ENCODE measurements at regions not wholly inside any gene's neighbourhood (a gene's known extent, or its start where the extent isn't known, plus 50 kb on each side); places are given as distances from the start of the nearest gene placed in this dataset.

DNA sequence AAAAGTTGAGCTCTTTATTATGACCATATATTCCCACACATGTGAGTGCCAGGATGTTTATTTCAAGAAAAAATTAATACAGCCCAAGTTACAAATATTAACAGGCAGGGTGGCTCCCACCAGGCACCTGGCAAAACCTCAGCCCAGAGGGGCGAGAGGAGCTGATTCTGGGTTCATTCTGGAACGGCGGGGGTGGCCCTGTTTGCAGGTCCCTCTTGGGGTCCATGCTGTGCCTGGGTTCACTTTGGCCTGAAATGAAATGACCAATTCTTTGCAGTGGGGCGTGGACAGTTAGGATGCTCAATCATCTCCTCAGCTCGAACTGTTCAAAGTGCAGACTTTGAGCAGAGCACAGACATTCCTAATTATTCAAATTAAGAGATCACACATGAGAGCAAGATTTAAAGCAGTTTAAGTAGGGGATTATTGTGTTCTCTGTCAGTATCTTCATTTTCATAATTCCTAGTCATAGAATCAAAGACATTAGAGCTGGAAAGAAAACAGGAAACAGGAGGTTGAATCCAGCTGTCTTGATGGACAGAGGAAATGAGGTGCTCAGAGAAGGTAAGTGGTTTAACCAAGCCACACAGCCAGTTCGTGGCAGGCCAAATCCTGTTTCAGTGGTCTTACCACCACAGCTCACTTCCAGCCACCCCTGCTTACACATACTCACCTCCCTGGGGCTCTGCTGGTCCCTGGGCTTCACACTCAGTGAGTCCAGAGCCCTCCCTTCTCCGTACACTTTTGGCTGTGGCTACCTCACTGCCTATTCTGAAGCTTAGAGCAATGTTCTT, 363.9 kb upstream of the TNRC6C start:
- Mint-ChIP-seq H3K36me3 (no peaks in the 10 kb centered on the region), H3K4me3 (no peak overlapping the region)

DNA sequence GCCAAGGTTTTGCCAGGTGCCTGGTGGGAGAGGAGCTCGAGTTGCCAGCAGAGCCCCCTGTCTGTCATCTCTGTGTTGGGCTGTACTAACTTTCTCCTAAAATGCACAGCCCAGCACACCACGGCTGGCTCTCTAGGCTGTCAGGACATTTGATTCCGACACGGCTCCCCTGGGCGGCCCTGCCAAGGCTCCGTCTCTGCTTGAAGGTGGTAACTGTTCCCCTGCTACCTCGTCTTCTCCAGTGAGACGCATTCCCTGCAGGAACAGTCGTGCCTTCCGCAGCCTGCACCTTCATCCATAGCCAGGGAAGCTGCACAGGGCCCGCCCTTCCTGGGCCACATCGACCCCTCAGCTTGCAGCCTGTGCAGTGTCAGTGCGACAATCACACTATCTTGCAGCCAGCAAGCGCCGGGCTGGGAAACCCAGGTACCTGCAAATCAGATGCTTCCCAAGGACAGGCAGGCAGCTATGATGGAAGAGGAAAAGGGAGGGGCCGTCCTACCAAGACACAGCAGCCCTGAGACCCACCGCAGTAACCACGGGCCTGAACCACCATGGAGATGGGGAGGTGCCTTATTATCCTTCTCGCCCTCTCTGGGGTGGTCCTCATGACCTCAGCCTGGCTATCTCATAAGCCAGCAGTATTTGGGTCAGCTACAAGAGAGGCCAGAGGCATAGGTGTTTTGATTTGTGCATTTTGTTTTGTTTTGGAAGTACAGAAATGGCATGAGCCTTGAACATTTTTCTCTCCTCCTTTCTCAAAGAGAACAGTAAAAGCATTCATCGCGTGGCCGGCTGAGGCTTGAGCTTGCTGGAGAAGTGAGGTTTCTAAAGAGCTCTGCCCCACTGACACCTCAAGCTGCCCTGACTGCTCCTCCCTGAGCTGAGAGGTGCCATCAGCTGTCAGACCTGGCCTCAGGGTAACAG, 361.7 kb upstream of the TNRC6C start:
- Mint-ChIP-seq H3K4me3 (no peak overlapping the region), H3K4me1 (0 out of 2 replicates have a peak, but pooled peaks cover 4% of the 10 kb centered on the region), H3K9me3 (no peaks in the 10 kb centered on the region), H3K27ac (no peak overlapping the region), H3K27me3 (ENCODE audit: low read depth) (no peaks in the 10 kb centered on the region), H3K36me3 (no peaks in the 10 kb centered on the region)
- CTCF ChIA-PET: interaction anchor here (0.6 to 2.4 kb wide), 14 partner anchors 8 to 417 kb away, joined by 3 to 13 read pairs (median 3); no protein-coding TSS in a partner anchor
- POLR2A ChIA-PET: no interaction called here
- ATAC-seq (no peak), DNase-seq (ENCODE audit: low spot score) (no peak)
- TF ChIP-seq OVOL2 (CRISPR knock-in tag; IDR thresholded peaks at IDR 0.05; ENCODE audit: borderline replicate concordance) (no peak), MYBL2 (CRISPR knock-in tag; IDR thresholded peaks at IDR 0.05) (no peak)
- TF ChIP-seq, protein P1, sequence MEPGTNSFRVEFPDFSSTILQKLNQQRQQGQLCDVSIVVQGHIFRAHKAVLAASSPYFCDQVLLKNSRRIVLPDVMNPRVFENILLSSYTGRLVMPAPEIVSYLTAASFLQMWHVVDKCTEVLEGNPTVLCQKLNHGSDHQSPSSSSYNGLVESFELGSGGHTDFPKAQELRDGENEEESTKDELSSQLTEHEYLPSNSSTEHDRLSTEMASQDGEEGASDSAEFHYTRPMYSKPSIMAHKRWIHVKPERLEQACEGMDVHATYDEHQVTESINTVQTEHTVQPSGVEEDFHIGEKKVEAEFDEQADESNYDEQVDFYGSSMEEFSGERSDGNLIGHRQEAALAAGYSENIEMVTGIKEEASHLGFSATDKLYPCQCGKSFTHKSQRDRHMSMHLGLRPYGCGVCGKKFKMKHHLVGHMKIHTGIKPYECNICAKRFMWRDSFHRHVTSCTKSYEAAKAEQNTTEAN (CRISPR knock-in tag; IDR thresholded peaks at IDR 0.05): no peak
- TF ChIP-seq, protein P2, sequence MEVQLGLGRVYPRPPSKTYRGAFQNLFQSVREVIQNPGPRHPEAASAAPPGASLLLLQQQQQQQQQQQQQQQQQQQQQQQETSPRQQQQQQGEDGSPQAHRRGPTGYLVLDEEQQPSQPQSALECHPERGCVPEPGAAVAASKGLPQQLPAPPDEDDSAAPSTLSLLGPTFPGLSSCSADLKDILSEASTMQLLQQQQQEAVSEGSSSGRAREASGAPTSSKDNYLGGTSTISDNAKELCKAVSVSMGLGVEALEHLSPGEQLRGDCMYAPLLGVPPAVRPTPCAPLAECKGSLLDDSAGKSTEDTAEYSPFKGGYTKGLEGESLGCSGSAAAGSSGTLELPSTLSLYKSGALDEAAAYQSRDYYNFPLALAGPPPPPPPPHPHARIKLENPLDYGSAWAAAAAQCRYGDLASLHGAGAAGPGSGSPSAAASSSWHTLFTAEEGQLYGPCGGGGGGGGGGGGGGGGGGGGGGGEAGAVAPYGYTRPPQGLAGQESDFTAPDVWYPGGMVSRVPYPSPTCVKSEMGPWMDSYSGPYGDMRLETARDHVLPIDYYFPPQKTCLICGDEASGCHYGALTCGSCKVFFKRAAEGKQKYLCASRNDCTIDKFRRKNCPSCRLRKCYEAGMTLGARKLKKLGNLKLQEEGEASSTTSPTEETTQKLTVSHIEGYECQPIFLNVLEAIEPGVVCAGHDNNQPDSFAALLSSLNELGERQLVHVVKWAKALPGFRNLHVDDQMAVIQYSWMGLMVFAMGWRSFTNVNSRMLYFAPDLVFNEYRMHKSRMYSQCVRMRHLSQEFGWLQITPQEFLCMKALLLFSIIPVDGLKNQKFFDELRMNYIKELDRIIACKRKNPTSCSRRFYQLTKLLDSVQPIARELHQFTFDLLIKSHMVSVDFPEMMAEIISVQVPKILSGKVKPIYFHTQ (CRISPR knock-in tag; IDR thresholded peaks at IDR 0.05): no peak

More for the DNA sequence above, 363.9 kb upstream of the TNRC6C start:
- H3K27me3 Mint-ChIP-seq (ENCODE audit: low read depth): no peaks in the 10 kb centered on the region
- DNase-seq (ENCODE audit: low spot score) (no peak), ATAC-seq (no peak)
- TF ChIP-seq TCF7 (CRISPR knock-in tag; IDR thresholded peaks at IDR 0.05; ENCODE audit: low read depth) (no peak), SMAD4 (CRISPR knock-in tag; IDR thresholded peaks at IDR 0.05) (no peak), NFE2L1 (CRISPR knock-in tag; IDR thresholded peaks at IDR 0.05) (no peak)
- TF ChIP-seq, protein P2 (CRISPR knock-in tag; IDR thresholded peaks at IDR 0.05): no peak
- H3K27ac Mint-ChIP-seq: no peak overlapping the region
- CTCF ChIA-PET: interaction anchor here (1.0 to 1.5 kb wide), 2 partner anchors 12 to 50 kb away, joined by 3 to 5 read pairs; no protein-coding TSS in a partner anchor
- POLR2A ChIA-PET: no interaction called here
- H3K9me3 Mint-ChIP-seq: peaks cover 3% of the 10 kb centered on the region; the same call in 1 of the 2 replicates
- peaks cover 14% of the 10 kb centered on the region for H3K4me1 Mint-ChIP-seq

DNA sequence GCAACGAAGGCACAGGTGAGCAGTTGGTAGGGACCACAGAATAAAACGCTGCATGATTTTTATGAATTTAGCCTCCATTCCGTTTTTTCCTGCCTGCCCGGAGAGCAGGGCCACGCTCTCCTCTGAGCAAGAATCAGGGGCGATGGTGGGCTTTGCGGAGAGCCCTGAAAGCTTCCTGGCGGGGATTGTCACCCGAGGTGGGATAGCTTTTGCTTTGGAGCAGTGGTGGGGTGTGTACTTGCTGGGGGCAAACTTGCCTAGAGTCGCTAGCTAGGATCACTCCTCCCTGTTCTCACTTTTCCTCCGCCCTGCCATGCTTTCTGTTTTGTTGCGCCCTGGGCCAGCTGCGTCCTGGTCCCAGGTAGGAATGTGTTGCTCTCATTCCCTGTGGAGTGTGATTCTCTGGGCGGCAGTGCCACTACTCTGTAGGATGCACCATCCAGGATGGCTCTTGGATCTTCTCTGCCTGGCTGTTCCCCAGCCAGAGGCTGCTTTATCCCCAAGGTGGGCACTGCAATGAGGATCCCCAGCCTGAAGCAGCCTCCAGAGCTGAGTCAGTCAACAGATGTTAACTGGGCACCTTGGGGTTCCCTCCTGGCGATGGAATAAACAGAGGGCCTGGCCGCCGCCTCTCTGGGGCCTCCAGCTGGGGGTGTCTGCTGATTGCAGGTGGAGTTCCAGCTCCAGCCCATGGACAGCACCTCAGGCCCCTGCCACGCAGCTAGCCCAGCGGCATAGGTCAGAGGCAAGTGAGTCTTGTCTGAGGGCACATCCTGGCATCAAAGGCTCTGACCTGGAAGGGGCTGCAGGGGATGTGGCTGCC, 360.9 kb upstream of the TNRC6C start:
- Mint-ChIP-seq H3K27ac (no peak overlapping the region), H3K27me3 (ENCODE audit: low read depth) (no peaks in the 10 kb centered on the region), H3K36me3 (no peaks in the 10 kb centered on the region), H3K4me1 (no peaks in the 10 kb centered on the region), H3K4me3 (no peak overlapping the region), H3K9me3 (no peaks in the 10 kb centered on the region)
- DNase-seq (ENCODE audit: low spot score) (no peak), ATAC-seq (no peak)
- ChIA-PET POLR2A (no interaction called here), CTCF (interaction anchor here (0.5 to 2.4 kb wide), 7 partner anchors 9 to 416 kb away, joined by 3 to 13 read pairs (median 3); no protein-coding TSS in a partner anchor)
- TF ChIP-seq, protein P3, sequence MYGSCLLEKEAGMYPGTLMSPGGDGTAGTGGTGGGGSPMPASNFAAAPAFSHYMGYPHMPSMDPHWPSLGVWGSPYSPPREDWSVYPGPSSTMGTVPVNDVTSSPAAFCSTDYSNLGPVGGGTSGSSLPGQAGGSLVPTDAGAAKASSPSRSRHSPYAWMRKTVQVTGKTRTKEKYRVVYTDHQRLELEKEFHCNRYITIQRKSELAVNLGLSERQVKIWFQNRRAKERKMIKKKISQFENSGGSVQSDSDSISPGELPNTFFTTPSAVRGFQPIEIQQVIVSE (CRISPR knock-in tag; IDR thresholded peaks at IDR 0.05; ENCODE audit: borderline replicate concordance): no peak
- TF ChIP-seq, protein P4, sequence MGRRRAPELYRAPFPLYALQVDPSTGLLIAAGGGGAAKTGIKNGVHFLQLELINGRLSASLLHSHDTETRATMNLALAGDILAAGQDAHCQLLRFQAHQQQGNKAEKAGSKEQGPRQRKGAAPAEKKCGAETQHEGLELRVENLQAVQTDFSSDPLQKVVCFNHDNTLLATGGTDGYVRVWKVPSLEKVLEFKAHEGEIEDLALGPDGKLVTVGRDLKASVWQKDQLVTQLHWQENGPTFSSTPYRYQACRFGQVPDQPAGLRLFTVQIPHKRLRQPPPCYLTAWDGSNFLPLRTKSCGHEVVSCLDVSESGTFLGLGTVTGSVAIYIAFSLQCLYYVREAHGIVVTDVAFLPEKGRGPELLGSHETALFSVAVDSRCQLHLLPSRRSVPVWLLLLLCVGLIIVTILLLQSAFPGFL (CRISPR knock-in tag; IDR thresholded peaks at IDR 0.05; ENCODE audit: borderline replicate concordance): no peak
- no peak for TF ChIP-seq TP53 (CRISPR knock-in tag; IDR thresholded peaks at IDR 0.05)
- TF ChIP-seq, protein P1 (CRISPR knock-in tag; IDR thresholded peaks at IDR 0.05): no peak

All from WTC11 (cell line).